Loucy (cell line): ENCODE measurements at regions not wholly inside any gene's neighbourhood (a gene's known extent, or its start where the extent isn't known, plus 50 kb on each side); places are given as distances from the start of the nearest gene placed in this dataset.

Experiments used
- H2AFZ ChIP-seq: fragments of 200-600 bp; sonication (generic); 2 replicates; pipeline ENCODE4 v1.6.0; 2016; ENCODE audit warnings: antibody characterized with exemption, mild to moderate bottlenecking, low read length, moderate library complexity
- H3F3A ChIP-seq: fragments of 200-600 bp; 2 replicates; pipeline ENCODE4 v1.6.0; 2016; ENCODE audit warnings: antibody characterized with exemption, low read depth, mild to moderate bottlenecking
- H3K27me3 ChIP-seq: fragments of 200-600 bp; sonication (generic); 2 replicates; pipeline ENCODE4 v1.6.1; 2014; ENCODE audit warnings: low read length, mild to moderate bottlenecking; ENCODE audit not compliant: insufficient read depth, poor library complexity, severe bottlenecking
- H3K36me3 ChIP-seq: fragments of 200-600 bp; sonication (generic); 2 replicates; pipeline ENCODE4 v1.6.1; 2016; ENCODE audit warnings: low read length; ENCODE audit not compliant: insufficient read depth
- H3K4me1 ChIP-seq: fragments of 200-600 bp; sonication (generic); 2 replicates; pipeline ENCODE4 v1.5.1; 2014; ENCODE audit warnings: low read length, mild to moderate bottlenecking; ENCODE audit not compliant: insufficient read depth, poor library complexity, severe bottlenecking
- H3K4me2 ChIP-seq: fragments of 200-600 bp; sonication (generic); 2 replicates; pipeline ENCODE4 v1.6.0; 2014; ENCODE audit warnings: antibody characterized with exemption, low read length, low read depth, mild to moderate bottlenecking; ENCODE audit not compliant: poor library complexity, severe bottlenecking
- H3K4me3 ChIP-seq: fragments of 200-600 bp; sonication (generic); 2 replicates; pipeline ENCODE4 v1.5.1; 2014; ENCODE audit warnings: low read length, mild to moderate bottlenecking, mixed read lengths; ENCODE audit not compliant: poor library complexity, severe bottlenecking
- H3K79me2 ChIP-seq: fragments of 200-600 bp; sonication (generic); 2 replicates; pipeline ENCODE4 v1.6.1; 2014; ENCODE audit warnings: low read length; ENCODE audit not compliant: insufficient read depth
- H3K9ac ChIP-seq: fragments of 200-600 bp; sonication (generic); 2 replicates; pipeline ENCODE4 v1.6.0; 2014; ENCODE audit warnings: mild to moderate bottlenecking, low read depth, low read length, moderate library complexity; ENCODE audit not compliant: poor library complexity, severe bottlenecking
- H3K9me2 ChIP-seq: fragments of 200-600 bp; sonication (generic); replicated peaks from 2 replicates; pipeline ENCODE4 v1.6.1; 2016; ENCODE audit warnings: low read depth, low read length, mixed read lengths
- H3K9me3 ChIP-seq: fragments of 200-600 bp; sonication (generic); 2 replicates; pipeline ENCODE4 v1.6.1; 2014; ENCODE audit warnings: mild to moderate bottlenecking, antibody characterized with exemption, low read length, low read depth; ENCODE audit not compliant: insufficient read depth
- H4K20me1 ChIP-seq: fragments of 200-600 bp; sonication (generic); 2 replicates; pipeline ENCODE4 v1.6.0; 2014; ENCODE audit warnings: antibody characterized with exemption, low read length, mild to moderate bottlenecking; ENCODE audit not compliant: insufficient read depth, poor library complexity, severe bottlenecking
- EZH2phosphoT487 ChIP-seq: fragments of 200-600 bp; IDR thresholded peaks from 2 replicates; pipeline ENCODE4 v1.6.1; 2018; ENCODE audit warnings: antibody characterized with exemption, mild to moderate bottlenecking, moderate library complexity, borderline replicate concordance
- TF ChIP-seq, protein P1 (sequence below): fragments of 200-600 bp; sonication (generic); conservative IDR thresholded peaks from 2 replicates; pipeline ENCODE4 v1.5.1; 2014; ENCODE audit warnings: mild to moderate bottlenecking, antibody characterized with exemption, low read length

DNA sequence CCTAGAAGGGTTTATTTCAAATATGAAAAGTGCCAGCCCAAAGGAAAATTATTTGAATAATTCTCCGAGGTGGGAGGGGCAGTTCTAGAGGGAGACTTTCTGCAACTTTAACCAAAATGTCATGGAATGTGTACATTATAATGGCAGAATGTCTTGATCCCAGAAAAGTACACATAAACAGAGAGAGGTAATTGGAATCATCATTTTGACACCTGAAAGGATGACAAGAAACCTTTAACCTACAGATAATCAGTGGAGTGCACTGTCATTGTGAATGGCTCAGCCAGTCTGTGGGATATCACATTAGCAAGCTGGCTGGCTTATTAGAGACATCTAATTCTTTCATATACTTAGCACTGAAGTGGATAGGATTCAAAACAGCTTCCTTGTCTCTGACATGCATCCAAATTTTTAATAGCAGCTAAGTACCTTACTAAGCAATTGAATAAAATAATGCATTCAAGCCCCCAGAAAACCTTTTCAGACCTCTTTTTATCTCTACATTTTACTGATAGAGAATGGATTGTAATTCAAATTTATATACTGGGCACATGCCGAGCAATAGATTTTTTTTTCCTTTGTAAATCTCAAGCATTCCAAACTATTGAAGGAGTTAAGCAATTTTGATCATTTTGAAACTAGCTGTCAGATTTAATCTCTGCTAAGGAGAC, 468.6 kb downstream of the COG6 start:
- H3K9me3 ChIP-seq: no peaks in the 10 kb centered on the region
- no peak overlapping the region for H3K4me3 ChIP-seq
- TF ChIP-seq, protein P1, sequence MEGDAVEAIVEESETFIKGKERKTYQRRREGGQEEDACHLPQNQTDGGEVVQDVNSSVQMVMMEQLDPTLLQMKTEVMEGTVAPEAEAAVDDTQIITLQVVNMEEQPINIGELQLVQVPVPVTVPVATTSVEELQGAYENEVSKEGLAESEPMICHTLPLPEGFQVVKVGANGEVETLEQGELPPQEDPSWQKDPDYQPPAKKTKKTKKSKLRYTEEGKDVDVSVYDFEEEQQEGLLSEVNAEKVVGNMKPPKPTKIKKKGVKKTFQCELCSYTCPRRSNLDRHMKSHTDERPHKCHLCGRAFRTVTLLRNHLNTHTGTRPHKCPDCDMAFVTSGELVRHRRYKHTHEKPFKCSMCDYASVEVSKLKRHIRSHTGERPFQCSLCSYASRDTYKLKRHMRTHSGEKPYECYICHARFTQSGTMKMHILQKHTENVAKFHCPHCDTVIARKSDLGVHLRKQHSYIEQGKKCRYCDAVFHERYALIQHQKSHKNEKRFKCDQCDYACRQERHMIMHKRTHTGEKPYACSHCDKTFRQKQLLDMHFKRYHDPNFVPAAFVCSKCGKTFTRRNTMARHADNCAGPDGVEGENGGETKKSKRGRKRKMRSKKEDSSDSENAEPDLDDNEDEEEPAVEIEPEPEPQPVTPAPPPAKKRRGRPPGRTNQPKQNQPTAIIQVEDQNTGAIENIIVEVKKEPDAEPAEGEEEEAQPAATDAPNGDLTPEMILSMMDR: no peak
- TF ChIP-seq EZH2phosphoT487: no peak
- no peaks in the 10 kb centered on the region for H3F3A ChIP-seq
- no peak overlapping the region for H3K4me2 ChIP-seq
- no peak overlapping the region for H3K9ac ChIP-seq
- no peaks in the 10 kb centered on the region for H4K20me1 ChIP-seq
- no peaks in the 10 kb centered on the region for H3K79me2 ChIP-seq
- no peaks in the 10 kb centered on the region for H3K36me3 ChIP-seq
- H2AFZ ChIP-seq: no peak overlapping the region
- H3K4me1 ChIP-seq: peaks cover 5% of the 10 kb centered on the region
- H3K27me3 ChIP-seq: no peaks in the 10 kb centered on the region
- no peaks in the 10 kb centered on the region for H3K9me2 ChIP-seq

GRCh38 chr13:40124633-40125015, 469.2 kb downstream of the COG6 start:
- Histone ChIP-seq H3K79me2 (no peaks in the 10 kb centered on the region), H3K27me3 (no peaks in the 10 kb centered on the region), H2AFZ (no peak overlapping the region), H3K9ac (no peak overlapping the region), H3K4me3 (no peak overlapping the region), H4K20me1 (no peaks in the 10 kb centered on the region), H3K36me3 (no peaks in the 10 kb centered on the region), H3K4me1 (peaks cover 5% of the 10 kb centered on the region), H3F3A (no peaks in the 10 kb centered on the region), H3K4me2 (no peak overlapping the region), H3K9me2 (no peaks in the 10 kb centered on the region), H3K9me3 (no peaks in the 10 kb centered on the region)
- TF ChIP-seq, protein P1: no peak
- TF ChIP-seq EZH2phosphoT487: no peak

- Histone ChIP-seq H3K4me2 (no peak overlapping the region), H3K4me3 (no peak overlapping the region), H2AFZ (no peak overlapping the region), H3K9me3 (no peaks in the 10 kb centered on the region), H3F3A (no peaks in the 10 kb centered on the region), H3K9ac (no peak overlapping the region), H4K20me1 (no peaks in the 10 kb centered on the region), H3K79me2 (no peaks in the 10 kb centered on the region), H3K27me3 (no peaks in the 10 kb centered on the region), H3K9me2 (no peaks in the 10 kb centered on the region), H3K36me3 (no peaks in the 10 kb centered on the region), H3K4me1 (peaks cover 5% of the 10 kb centered on the region)
- no peak for TF ChIP-seq EZH2phosphoT487
- TF ChIP-seq, protein P1: no peak
These were observed 469.9 kb downstream of the COG6 start for GRCh38 chr13:40125336-40125735.
